Endodermal cell (in vitro differentiated cells): ENCODE measurements at regions not wholly inside any gene's neighbourhood (a gene's known extent, or its start where the extent isn't known, plus 50 kb on each side); places are given as distances from the start of the nearest gene placed in this dataset.

Source experiments
- DNase-seq: peaks from one replicate; pipeline ENCODE4 v3.0.0-alpha.2; 2017
- H3K27ac ChIP-seq: 2 replicates; pipeline ENCODE4 v1.5.1; 2013; ENCODE audit warnings: mild to moderate bottlenecking, low read depth, low read length, moderate library complexity
- H3K27me3 ChIP-seq: 2 replicates; pipeline ENCODE4 v1.6.1; 2013; ENCODE audit warnings: mild to moderate bottlenecking, low read length, moderate library complexity; ENCODE audit not compliant: insufficient read depth, control insufficient read depth, poor library complexity, severe bottlenecking
- H3K36me3 ChIP-seq: 2 replicates; pipeline ENCODE4 v1.7.0; 2013; ENCODE audit warnings: mild to moderate bottlenecking, low read length, moderate library complexity; ENCODE audit not compliant: control insufficient read depth, insufficient read depth
- H3K4me1 ChIP-seq: one replicate; pipeline ENCODE4 v1.7.0; 2013; ENCODE audit warnings: low read length; ENCODE audit not compliant: control insufficient read depth, insufficient read depth
- H3K4me3 ChIP-seq: 2 replicates; pipeline ENCODE4 v1.5.1; 2013; ENCODE audit warnings: mild to moderate bottlenecking, low read length, moderate library complexity
- H3K9ac ChIP-seq: 2 replicates; pipeline ENCODE4 v1.6.1; 2013; ENCODE audit warnings: mild to moderate bottlenecking, low read length, moderate library complexity; ENCODE audit not compliant: poor library complexity, severe bottlenecking; ENCODE audit errors: extremely low read depth
- H3K9me3 ChIP-seq: 2 replicates; pipeline ENCODE4 v1.6.1; 2013; ENCODE audit warnings: mild to moderate bottlenecking, low read length, moderate library complexity; ENCODE audit not compliant: control insufficient read depth
- H3K27ac Mint-ChIP-seq: 2 replicates; pipeline ENCODE4 v1.8.0; 2020; ENCODE audit warnings: mixed read lengths
- H3K27me3 Mint-ChIP-seq: 2 replicates; pipeline ENCODE4 v1.8.0; 2021; ENCODE audit warnings: mild to moderate bottlenecking, mixed read lengths; ENCODE audit not compliant: insufficient read depth
- H3K36me3 Mint-ChIP-seq: 2 replicates; pipeline ENCODE4 v1.8.0; 2020; ENCODE audit warnings: low read depth, mixed read lengths
- H3K4me1 Mint-ChIP-seq: 2 replicates; pipeline ENCODE4 v1.8.0; 2020; ENCODE audit warnings: mixed read lengths
- H3K4me3 Mint-ChIP-seq: 2 replicates; pipeline ENCODE4 v1.8.0; 2020; ENCODE audit warnings: mild to moderate bottlenecking, moderate library complexity, mixed read lengths
- H3K9me3 Mint-ChIP-seq: 2 replicates; pipeline ENCODE4 v1.8.0; 2020; ENCODE audit warnings: mild to moderate bottlenecking, mixed read lengths
- WGBS, 2 experiments: methylation state at CpG; one replicate each; pipeline versions ENCODE4 v1.1.5 to v1.1.7; 2013; ENCODE audit warnings: missing lambda C conversion rate in 2 of 2, mixed read lengths in 1 of 2; ENCODE audit not compliant: insufficient coverage in 1 of 2, insufficient read length in 1 of 2; 5-methylcytosine and 5-hydroxymethylcytosine counted together
- TF ChIP-seq, protein P1 (sequence below): fragments of 200-600 bp; sonication (generic); conservative IDR thresholded peaks from 2 replicates; pipeline ENCODE4 v1.5.0; 2021; ENCODE audit warnings: antibody characterized with exemption, mild to moderate bottlenecking

DNA sequence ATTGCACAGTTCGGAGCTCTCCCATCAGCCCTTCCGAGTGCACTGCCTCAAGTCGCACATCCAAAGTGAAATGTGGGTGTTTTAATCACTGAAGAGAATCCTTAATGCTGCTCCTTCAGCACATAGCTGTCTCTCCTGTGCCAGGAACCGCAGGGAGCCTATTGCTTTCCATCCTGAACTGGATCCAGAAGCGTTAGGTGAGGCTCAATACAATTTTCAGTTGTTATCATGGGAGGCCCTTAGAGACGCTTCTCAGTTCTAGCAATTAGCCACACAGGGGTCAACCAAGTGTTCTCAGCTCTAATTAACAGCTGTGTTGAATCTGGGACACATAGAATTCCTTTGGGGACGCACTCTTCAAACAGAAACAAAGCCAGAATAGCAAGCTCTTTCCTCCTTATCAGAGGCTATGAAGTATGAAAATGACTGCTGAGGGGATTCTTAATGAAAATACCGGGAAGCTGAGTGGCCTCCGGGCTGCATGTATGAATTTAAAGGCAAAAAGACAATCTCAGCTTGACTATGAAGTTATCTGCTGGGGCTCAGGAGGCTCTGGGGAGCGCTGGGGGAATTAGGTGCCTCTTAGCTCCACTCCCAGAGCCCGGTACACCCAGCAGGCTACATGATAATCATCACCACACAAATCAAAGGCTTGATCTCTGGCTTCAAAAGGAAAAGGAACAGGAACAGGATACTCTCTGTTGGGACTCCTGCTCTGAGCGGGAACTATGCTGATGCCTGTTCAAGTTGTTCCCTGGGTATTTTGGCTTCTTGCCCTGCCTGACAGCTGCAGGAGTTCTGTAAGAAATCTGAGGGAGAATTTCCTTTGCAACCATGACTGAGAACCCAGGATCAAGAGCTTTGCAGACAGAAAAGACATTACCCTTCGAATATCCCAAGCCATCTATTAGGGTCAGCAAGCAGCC lies 55.4 kb upstream of the NCOA1 start:
- H3K27me3 Mint-ChIP-seq, result peaks cover 20% of the 10 kb centered on the region
- WGBS, 2 experiments, result 80 to 81% methylated on average over 11 to 13 of the region's 13 CpGs
- H3K27me3 ChIP-seq, result no peaks in the 10 kb centered on the region

DNA sequence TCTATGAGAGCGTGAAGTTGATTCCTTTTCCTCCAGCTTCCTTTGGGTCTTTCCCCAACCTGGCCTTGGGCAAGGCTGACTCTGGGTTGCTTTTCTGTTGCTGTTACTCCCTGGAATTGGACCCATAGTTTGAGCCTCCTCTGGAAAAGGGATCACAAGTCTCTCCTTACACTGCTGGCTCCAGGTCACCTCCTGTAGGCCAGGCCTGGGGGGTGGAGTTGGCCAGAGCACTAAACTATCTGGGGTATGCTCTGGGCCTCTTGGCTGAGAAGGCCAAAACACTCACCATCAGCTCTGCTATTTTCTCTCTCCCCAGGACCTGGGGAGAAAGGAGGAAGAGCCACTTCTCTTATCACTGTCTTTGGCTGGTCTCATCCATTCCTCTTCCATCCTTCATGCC lies 56.5 kb upstream of the NCOA1 start:
- 98 to 100% methylated on average over 1 of the region's 1 CpG for WGBS, 2 experiments
- no peaks in the 10 kb centered on the region for H3K9me3 Mint-ChIP-seq
- no peaks in the 10 kb centered on the region for H3K36me3 Mint-ChIP-seq
- no peak overlapping the region for H3K27ac Mint-ChIP-seq
- TF ChIP-seq, protein P1, sequence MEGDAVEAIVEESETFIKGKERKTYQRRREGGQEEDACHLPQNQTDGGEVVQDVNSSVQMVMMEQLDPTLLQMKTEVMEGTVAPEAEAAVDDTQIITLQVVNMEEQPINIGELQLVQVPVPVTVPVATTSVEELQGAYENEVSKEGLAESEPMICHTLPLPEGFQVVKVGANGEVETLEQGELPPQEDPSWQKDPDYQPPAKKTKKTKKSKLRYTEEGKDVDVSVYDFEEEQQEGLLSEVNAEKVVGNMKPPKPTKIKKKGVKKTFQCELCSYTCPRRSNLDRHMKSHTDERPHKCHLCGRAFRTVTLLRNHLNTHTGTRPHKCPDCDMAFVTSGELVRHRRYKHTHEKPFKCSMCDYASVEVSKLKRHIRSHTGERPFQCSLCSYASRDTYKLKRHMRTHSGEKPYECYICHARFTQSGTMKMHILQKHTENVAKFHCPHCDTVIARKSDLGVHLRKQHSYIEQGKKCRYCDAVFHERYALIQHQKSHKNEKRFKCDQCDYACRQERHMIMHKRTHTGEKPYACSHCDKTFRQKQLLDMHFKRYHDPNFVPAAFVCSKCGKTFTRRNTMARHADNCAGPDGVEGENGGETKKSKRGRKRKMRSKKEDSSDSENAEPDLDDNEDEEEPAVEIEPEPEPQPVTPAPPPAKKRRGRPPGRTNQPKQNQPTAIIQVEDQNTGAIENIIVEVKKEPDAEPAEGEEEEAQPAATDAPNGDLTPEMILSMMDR, result no peak
- H3K4me3 Mint-ChIP-seq, result no peak overlapping the region
- Histone ChIP-seq H3K9me3 (no peaks in the 10 kb centered on the region), H3K36me3 (no peaks in the 10 kb centered on the region), H3K9ac (no peak overlapping the region), H3K4me1 (peaks cover 13% of the 10 kb centered on the region), H3K27me3 (peaks cover 4% of the 10 kb centered on the region), H3K27ac (no peak overlapping the region), H3K4me3 (no peak overlapping the region)
- DNase-seq, result no peak
- H3K4me1 Mint-ChIP-seq, result peaks cover 22% of the 10 kb centered on the region
- peaks cover 23% of the 10 kb centered on the region for H3K27me3 Mint-ChIP-seq

More for the DNA sequence above, 55.4 kb upstream of the NCOA1 start:
- Histone ChIP-seq H3K4me1 (peaks cover 13% of the 10 kb centered on the region), H3K9ac (no peak overlapping the region), H3K4me3 (no peak overlapping the region), H3K36me3 (no peaks in the 10 kb centered on the region), H3K9me3 (no peaks in the 10 kb centered on the region), H3K27ac (peak overlapping the region; percentile 19)
- TF ChIP-seq, protein P1, result no peak
- Mint-ChIP-seq H3K9me3 (no peaks in the 10 kb centered on the region), H3K36me3 (no peaks in the 10 kb centered on the region), H3K4me3 (no peak overlapping the region), H3K4me1 (peaks cover 22% of the 10 kb centered on the region), H3K27ac (no peak overlapping the region)
- no peak for DNase-seq

DNA sequence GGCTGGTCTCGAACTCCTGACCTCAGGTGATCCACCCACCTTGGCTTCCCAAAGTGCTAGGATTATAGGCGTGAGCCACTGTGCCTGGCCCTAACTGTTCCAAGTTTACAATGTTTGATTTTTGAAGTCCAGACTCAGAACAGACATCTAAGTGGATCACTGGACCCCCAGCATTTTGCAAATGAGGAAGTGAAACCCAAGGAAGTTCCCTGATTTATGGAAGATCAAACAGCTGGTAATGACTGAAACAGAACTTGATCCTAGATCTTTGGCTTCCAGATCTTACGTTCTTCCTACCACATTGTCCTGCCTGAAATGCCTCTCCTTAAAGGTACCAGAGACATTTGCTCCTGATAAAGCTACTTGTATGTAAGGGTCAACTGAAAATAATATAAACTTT lies 58.3 kb upstream of the NCOA1 start:
- peaks cover 1% of the 10 kb centered on the region for H3K9me3 Mint-ChIP-seq
- H3K4me3 Mint-ChIP-seq, result no peak overlapping the region
- no peak overlapping the region for H3K9ac ChIP-seq
- no peaks in the 10 kb centered on the region for H3K36me3 ChIP-seq
- no peaks in the 10 kb centered on the region for H3K36me3 Mint-ChIP-seq
- no peak for DNase-seq
- H3K4me1 Mint-ChIP-seq, result peaks cover 22% of the 10 kb centered on the region
- peaks cover 13% of the 10 kb centered on the region for H3K4me1 ChIP-seq
- no peaks in the 10 kb centered on the region for H3K9me3 ChIP-seq
- H3K27ac ChIP-seq, result no peak overlapping the region
- H3K4me3 ChIP-seq, result no peak overlapping the region
- H3K27ac Mint-ChIP-seq, result no peak overlapping the region
- H3K27me3 ChIP-seq, result peaks cover 4% of the 10 kb centered on the region
- TF ChIP-seq, protein P1, result no peak
- WGBS, 2 experiments, result 82 to 92% methylated on average over 3 of the region's 3 CpGs
- H3K27me3 Mint-ChIP-seq, result peaks cover 26% of the 10 kb centered on the region
